SU-DHL-6 (cell line): ENCODE measurements at regions not wholly inside any gene's neighbourhood (a gene's known extent, or its start where the extent isn't known, plus 50 kb on each side); places are given as distances from the start of the nearest gene placed in this dataset.

Experiments
- H2AFZ ChIP-seq: fragments of 200-600 bp; sonication (generic); 2 replicates; pipeline ENCODE4 v1.6.1; 2014; ENCODE audit warnings: low read depth, mild to moderate bottlenecking, moderate library complexity, mixed read lengths, antibody characterized with exemption, low read length; ENCODE audit not compliant: severe bottlenecking
- H3F3A ChIP-seq: fragments of 200-600 bp; shearing (Covaris generic); 2 replicates; pipeline ENCODE4 v1.6.0; 2016; ENCODE audit warnings: antibody characterized with exemption, mild to moderate bottlenecking; ENCODE audit not compliant: insufficient read depth
- H3K27ac ChIP-seq: fragments of 200-600 bp; sonication (generic); 2 replicates; pipeline ENCODE4 v1.5.1; 2016; ENCODE audit warnings: low read depth, mild to moderate bottlenecking, low read length, moderate library complexity, mixed read lengths
- H3K27me3 ChIP-seq: fragments of 200-600 bp; sonication (generic), shearing (Covaris generic); 2 replicates; pipeline ENCODE4 v1.6.0; 2014; ENCODE audit warnings: mild to moderate bottlenecking, low read length
- H3K36me3 ChIP-seq: fragments of 200-600 bp; sonication (generic); 2 replicates; pipeline ENCODE4 v1.6.1; 2014; ENCODE audit warnings: mild to moderate bottlenecking, low read length, mixed read lengths
- H3K4me2 ChIP-seq: fragments of 300-600, 200-600 bp; shearing (Covaris generic), sonication (generic); 2 replicates; pipeline ENCODE4 v1.6.0; 2014; ENCODE audit warnings: low read length, low read depth, mild to moderate bottlenecking; ENCODE audit not compliant: poor library complexity, severe bottlenecking
- H3K4me3 ChIP-seq: fragments of 200-600 bp; sonication (generic); 2 replicates; pipeline ENCODE4 v1.5.1; 2014; ENCODE audit warnings: antibody characterized with exemption, low read length, mild to moderate bottlenecking, mixed read lengths; ENCODE audit not compliant: insufficient read depth, poor library complexity, severe bottlenecking
- H3K79me2 ChIP-seq: fragments of 200-600 bp; sonication (generic); 2 replicates; pipeline ENCODE4 v1.6.1; 2014; ENCODE audit warnings: mild to moderate bottlenecking, low read length, moderate library complexity; ENCODE audit not compliant: insufficient read depth
- H3K9ac ChIP-seq: fragments of 200-600 bp; sonication (generic); 2 replicates; pipeline ENCODE4 v1.7.0; 2014; ENCODE audit warnings: mild to moderate bottlenecking, low read length
- H3K9me2 ChIP-seq: fragments of 200-600 bp; sonication (generic); replicated peaks from 2 replicates; pipeline ENCODE4 v1.6.1; 2014; ENCODE audit warnings: low read length; ENCODE audit not compliant: insufficient read depth
- H3K9me3 ChIP-seq: fragments of 200-600 bp; sonication (generic); 2 replicates; pipeline ENCODE4 v1.6.1; 2014; ENCODE audit warnings: low read length, mixed read lengths; ENCODE audit not compliant: insufficient read depth
- H4K20me1 ChIP-seq: fragments of 200-600 bp; sonication (generic); 2 replicates; pipeline ENCODE4 v1.6.1; 2014; ENCODE audit warnings: low read depth, mild to moderate bottlenecking, antibody characterized with exemption, low read length, moderate library complexity, mixed read lengths
- EZH2phosphoT487 ChIP-seq: fragments of 200-600 bp; sonication (generic), shearing (Covaris generic); conservative IDR thresholded peaks from 2 replicates; pipeline ENCODE4 v1.6.1; 2018; ENCODE audit warnings: mild to moderate bottlenecking, antibody characterized with exemption, low read length, moderate library complexity, mixed read lengths
- TF ChIP-seq, protein P1 (sequence below): fragments of 200-600 bp; sonication (generic); IDR thresholded peaks from one replicate; pipeline ENCODE4 v1.5.1; 2017; ENCODE audit warnings: antibody characterized with exemption, mild to moderate bottlenecking, low read length, moderate library complexity; ENCODE audit not compliant: insufficient read depth, poor library complexity, severe bottlenecking

DNA sequence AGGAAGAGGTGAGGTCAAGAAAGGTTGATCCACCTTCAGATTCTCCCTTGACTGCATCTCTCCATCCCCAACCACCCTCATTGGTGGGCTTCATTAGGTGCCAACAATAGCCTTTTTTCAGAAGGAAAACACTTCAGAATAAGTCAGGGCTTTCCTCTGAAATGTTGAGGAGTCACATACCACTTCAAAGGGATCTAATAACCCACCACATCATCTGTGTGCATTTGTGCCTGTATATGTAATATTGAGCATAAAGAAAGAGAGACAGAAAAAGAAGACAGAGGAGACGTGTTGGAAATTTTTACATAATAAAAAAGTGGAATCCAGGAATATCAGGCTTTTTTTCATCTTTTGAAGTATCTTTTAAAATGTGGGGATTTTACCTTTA is 209.1 kb upstream of the SLC7A11 start:
- TF ChIP-seq, protein P1, sequence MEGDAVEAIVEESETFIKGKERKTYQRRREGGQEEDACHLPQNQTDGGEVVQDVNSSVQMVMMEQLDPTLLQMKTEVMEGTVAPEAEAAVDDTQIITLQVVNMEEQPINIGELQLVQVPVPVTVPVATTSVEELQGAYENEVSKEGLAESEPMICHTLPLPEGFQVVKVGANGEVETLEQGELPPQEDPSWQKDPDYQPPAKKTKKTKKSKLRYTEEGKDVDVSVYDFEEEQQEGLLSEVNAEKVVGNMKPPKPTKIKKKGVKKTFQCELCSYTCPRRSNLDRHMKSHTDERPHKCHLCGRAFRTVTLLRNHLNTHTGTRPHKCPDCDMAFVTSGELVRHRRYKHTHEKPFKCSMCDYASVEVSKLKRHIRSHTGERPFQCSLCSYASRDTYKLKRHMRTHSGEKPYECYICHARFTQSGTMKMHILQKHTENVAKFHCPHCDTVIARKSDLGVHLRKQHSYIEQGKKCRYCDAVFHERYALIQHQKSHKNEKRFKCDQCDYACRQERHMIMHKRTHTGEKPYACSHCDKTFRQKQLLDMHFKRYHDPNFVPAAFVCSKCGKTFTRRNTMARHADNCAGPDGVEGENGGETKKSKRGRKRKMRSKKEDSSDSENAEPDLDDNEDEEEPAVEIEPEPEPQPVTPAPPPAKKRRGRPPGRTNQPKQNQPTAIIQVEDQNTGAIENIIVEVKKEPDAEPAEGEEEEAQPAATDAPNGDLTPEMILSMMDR = no peak
- no peak for TF ChIP-seq EZH2phosphoT487
- H3K9me2 ChIP-seq = no peaks in the 10 kb centered on the region
- H3K36me3 ChIP-seq = no peaks in the 10 kb centered on the region
- H3K27me3 ChIP-seq = no peaks in the 10 kb centered on the region
- no peak overlapping the region for H3K9ac ChIP-seq
- no peak overlapping the region for H2AFZ ChIP-seq
- H3F3A ChIP-seq = no peaks in the 10 kb centered on the region
- H4K20me1 ChIP-seq = no peaks in the 10 kb centered on the region
- H3K4me3 ChIP-seq = no peak overlapping the region
- no peaks in the 10 kb centered on the region for H3K9me3 ChIP-seq
- H3K27ac ChIP-seq = no peak overlapping the region
- H3K79me2 ChIP-seq = no peaks in the 10 kb centered on the region
- H3K4me2 ChIP-seq = no peak overlapping the region

DNA sequence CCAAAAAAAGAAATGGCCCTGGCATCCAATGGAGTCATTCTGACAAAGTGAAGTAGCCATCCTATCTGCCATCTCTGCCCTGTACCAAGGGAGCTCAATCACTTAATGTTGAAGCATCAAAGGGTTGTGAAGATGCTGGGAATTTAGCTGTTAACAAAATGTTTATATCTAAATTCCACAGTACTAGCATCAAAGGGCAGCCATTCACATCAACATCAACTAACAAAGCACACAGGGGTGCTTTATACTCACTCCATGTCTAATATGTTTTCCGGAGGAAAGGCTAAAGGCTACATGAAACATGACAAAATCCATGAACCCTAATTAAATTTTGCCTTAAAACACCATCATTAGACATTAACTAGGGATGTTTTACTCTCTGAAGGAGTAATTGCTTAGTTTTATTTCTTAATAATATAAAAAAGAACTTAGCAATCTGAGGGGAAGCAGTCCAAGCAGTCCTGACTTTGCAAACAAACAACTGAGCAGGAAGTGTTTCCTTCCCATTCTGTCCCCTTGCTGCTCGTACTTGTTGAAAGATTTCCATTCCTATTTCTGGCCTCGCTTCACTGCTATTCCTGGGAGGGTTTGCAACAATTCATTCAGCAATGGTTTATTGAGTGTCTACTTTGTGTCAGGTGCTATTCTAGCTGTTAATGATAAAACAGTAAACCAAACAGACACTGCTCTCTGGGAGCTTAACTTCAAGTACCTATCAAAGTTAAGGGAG is 208.6 kb upstream of the SLC7A11 start:
- no peaks in the 10 kb centered on the region for H3K9me2 ChIP-seq
- no peaks in the 10 kb centered on the region for H3K27me3 ChIP-seq
- no peaks in the 10 kb centered on the region for H3K9me3 ChIP-seq
- H2AFZ ChIP-seq = no peak overlapping the region
- H3K4me2 ChIP-seq = no peak overlapping the region
- no peak overlapping the region for H3K4me3 ChIP-seq
- no peaks in the 10 kb centered on the region for H4K20me1 ChIP-seq
- H3K79me2 ChIP-seq = no peaks in the 10 kb centered on the region
- no peaks in the 10 kb centered on the region for H3K36me3 ChIP-seq
- TF ChIP-seq, protein P1 = no peak
- TF ChIP-seq EZH2phosphoT487 = no peak
- H3F3A ChIP-seq = no peaks in the 10 kb centered on the region
- no peak overlapping the region for H3K27ac ChIP-seq
- no peak overlapping the region for H3K9ac ChIP-seq

DNA sequence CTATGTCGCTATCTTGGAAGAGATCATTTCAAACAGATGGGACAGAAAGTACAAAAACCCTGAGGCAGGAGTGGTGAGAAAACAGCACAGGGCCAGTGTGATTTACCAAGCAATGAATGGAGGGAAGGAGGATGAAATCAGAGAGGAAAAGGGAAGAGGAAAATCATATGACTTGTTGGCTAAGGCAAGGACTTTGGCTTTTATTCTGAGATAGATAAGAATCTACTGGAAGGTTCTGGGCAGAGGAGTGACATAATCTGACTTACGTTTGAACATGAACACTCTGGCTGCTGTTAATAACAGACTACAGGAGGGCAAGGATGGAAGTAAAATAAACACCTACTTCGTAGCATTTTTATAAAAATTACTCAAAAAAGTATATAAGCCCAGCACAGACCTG is 207.8 kb upstream of the SLC7A11 start:
- Histone ChIP-seq H3K27ac (no peak overlapping the region), H3K9ac (no peak overlapping the region), H3K27me3 (no peaks in the 10 kb centered on the region), H3K9me2 (no peaks in the 10 kb centered on the region), H3K9me3 (no peaks in the 10 kb centered on the region), H3K36me3 (no peaks in the 10 kb centered on the region), H3K79me2 (no peaks in the 10 kb centered on the region), H3K4me2 (no peak overlapping the region), H3K4me3 (no peak overlapping the region), H3F3A (no peaks in the 10 kb centered on the region), H4K20me1 (no peaks in the 10 kb centered on the region), H2AFZ (no peak overlapping the region)
- TF ChIP-seq, protein P1 = no peak
